Keratinocyte (primary cell): ENCODE measurements at regions not wholly inside any gene's neighbourhood (a gene's known extent, or its start where the extent isn't known, plus 50 kb on each side); places are given as distances from the start of the nearest gene placed in this dataset.

Experiments used
- DNase-seq: peaks from one replicate; pipeline ENCODE4 v3.0.0-alpha.2; 2011; ENCODE audit warnings: low read depth, missing footprints, low spot score
- FAIRE-seq: peaks from 2 replicates; lab custom pipeline; 2011; peaks lifted over from hg19 to GRCh38; lab: Jason Lieb, UNC
- H2AFZ ChIP-seq: 2 replicates; pipeline ENCODE4 v1.6.0; 2012; ENCODE audit warnings: low read length, control low read depth, inconsistent platforms; ENCODE audit not compliant: control insufficient read depth
- H3K27ac ChIP-seq: 2 replicates; pipeline ENCODE4 v1.5.1; 2011; ENCODE audit warnings: low read length; ENCODE audit not compliant: control insufficient read depth, insufficient read depth
- H3K27me3 ChIP-seq: 3 replicates; pipeline ENCODE4 v1.6.0; 2011; ENCODE audit warnings: low read length; ENCODE audit not compliant: control insufficient read depth, insufficient read depth; ENCODE audit errors: extremely low read depth
- H3K36me3 ChIP-seq, 2 experiments: 2 replicates in 1 of 2; 3 replicates in 1 of 2; pipeline ENCODE4 v1.5.1; 2011; ENCODE audit warnings: low read length in 2 of 2, mild to moderate bottlenecking in 1 of 2; ENCODE audit not compliant: control insufficient read depth in 2 of 2, insufficient read depth in 2 of 2; ENCODE audit errors: extremely low read depth in 1 of 2
- H3K4me1 ChIP-seq: 3 replicates; pipeline ENCODE4 v1.5.1; 2011; ENCODE audit warnings: low read length; ENCODE audit not compliant: control insufficient read depth, insufficient read depth; ENCODE audit errors: extremely low read depth
- H3K4me2 ChIP-seq: 3 replicates; pipeline ENCODE4 v1.6.0; 2011; ENCODE audit warnings: low read depth, low read length; ENCODE audit not compliant: control insufficient read depth, insufficient read depth; ENCODE audit errors: extremely low read depth
- H3K4me3 ChIP-seq, 3 experiments: fragments of 200-600 bp in 1 of 3; sonication (generic) in 1 of 3; 2 replicates in 2 of 3; 3 replicates in 1 of 3; pipeline ENCODE4 v1.5.1; 2011 to 2016; ENCODE audit warnings: low read length in 3 of 3, mild to moderate bottlenecking in 3 of 3, control low read depth in 2 of 3, inconsistent platforms in 1 of 3, low read depth in 1 of 3, mixed read lengths in 1 of 3, mixed run types in 1 of 3, moderate library complexity in 1 of 3; ENCODE audit not compliant: control insufficient read depth in 2 of 3, insufficient read depth in 2 of 3; ENCODE audit errors: extremely low read depth in 1 of 3
- H3K79me2 ChIP-seq: 2 replicates; pipeline ENCODE4 v1.6.0; 2012; ENCODE audit warnings: low read length; ENCODE audit not compliant: control insufficient read depth, insufficient read depth
- H3K9ac ChIP-seq: 3 replicates; pipeline ENCODE4 v1.6.0; 2011; ENCODE audit warnings: low read length; ENCODE audit not compliant: control insufficient read depth, insufficient read depth; ENCODE audit errors: extremely low read depth
- H3K9me1 ChIP-seq: 3 replicates; pipeline ENCODE4 v1.6.0; 2011; ENCODE audit warnings: low read length; ENCODE audit not compliant: control insufficient read depth, insufficient read depth; ENCODE audit errors: extremely low read depth
- H3K9me3 ChIP-seq: 2 replicates; pipeline ENCODE4 v1.5.1; 2012; ENCODE audit warnings: low read depth, low read length; ENCODE audit not compliant: control insufficient read depth
- H4K20me1 ChIP-seq: 3 replicates; pipeline ENCODE4 v1.6.0; 2011; ENCODE audit warnings: low read length; ENCODE audit not compliant: control insufficient read depth, insufficient read depth; ENCODE audit errors: extremely low read depth
- EZH2 ChIP-seq: IDR thresholded peaks from one replicate; pipeline ENCODE4 v1.6.1; 2012; ENCODE audit warnings: inconsistent platforms, mild to moderate bottlenecking, low read length, moderate library complexity
- dilution Hi-C: fragments of 300-500 bp; cut with MboI; formaldehyde crosslinking; loops from one replicate; pipeline ENCODE4 v1.7.0; 2020; ENCODE audit warnings: low sequenced_read_pairs; ENCODE audit not compliant: extremely low pct_ligation_motif_present
- TF ChIP-seq, protein P1 (sequence below), 3 experiments: IDR thresholded peaks in 1 of 3; conservative IDR thresholded peaks in 1 of 3; optimal IDR thresholded peaks in 1 of 3; 2 replicates in 2 of 3; 3 replicates in 1 of 3; pipeline versions ENCODE3 to v1.5.1; 2011; ENCODE audit warnings: low read length in 3 of 3, mild to moderate bottlenecking in 3 of 3, moderate library complexity in 2 of 3, control low read depth in 1 of 3, inconsistent platforms in 1 of 3; ENCODE audit not compliant: insufficient read depth in 2 of 3; ENCODE audit errors: extremely low read depth in 1 of 3

DNA sequence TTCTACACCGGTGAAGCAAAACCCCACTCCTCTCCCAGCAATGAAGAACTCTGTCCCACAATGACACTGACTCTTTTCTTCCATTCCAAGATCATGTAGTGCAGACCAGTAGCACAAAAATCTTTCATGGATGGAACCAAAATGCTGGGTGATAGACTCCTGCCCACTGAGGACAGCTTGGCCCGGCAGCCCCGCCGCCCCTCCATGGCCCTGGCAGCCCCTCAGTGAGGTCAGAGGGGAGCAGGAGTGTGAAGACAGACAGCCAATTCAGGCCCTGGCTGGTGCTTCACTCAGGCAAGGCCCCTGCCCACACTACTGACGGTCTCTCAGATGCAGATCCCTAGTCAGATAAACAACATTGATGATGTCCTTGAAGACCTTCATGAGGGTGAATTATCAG is 131.9 kb upstream of the SYNDIG1 start:
- Histone ChIP-seq H3K9me1 (no peaks in the 10 kb centered on the region), H3K4me1 (peaks cover 69% of the 10 kb centered on the region), H3K27ac (peak overlapping the region; percentile 38), H2AFZ (no peak overlapping the region), H3K9me3 (no peaks in the 10 kb centered on the region), H4K20me1 (no peaks in the 10 kb centered on the region), H3K9ac (no peak overlapping the region), H3K4me2 (no peak overlapping the region), H3K4me3 (no peak overlapping the region), H3K36me3 (no peaks in the 10 kb centered on the region), H3K79me2 (no peaks in the 10 kb centered on the region), H3K27me3 (no peaks in the 10 kb centered on the region)
- dilution Hi-C loops = no loop called here
- FAIRE-seq (no peak), DNase-seq (no peak)
- TF ChIP-seq EZH2 = no peak
- TF ChIP-seq, protein P1, sequence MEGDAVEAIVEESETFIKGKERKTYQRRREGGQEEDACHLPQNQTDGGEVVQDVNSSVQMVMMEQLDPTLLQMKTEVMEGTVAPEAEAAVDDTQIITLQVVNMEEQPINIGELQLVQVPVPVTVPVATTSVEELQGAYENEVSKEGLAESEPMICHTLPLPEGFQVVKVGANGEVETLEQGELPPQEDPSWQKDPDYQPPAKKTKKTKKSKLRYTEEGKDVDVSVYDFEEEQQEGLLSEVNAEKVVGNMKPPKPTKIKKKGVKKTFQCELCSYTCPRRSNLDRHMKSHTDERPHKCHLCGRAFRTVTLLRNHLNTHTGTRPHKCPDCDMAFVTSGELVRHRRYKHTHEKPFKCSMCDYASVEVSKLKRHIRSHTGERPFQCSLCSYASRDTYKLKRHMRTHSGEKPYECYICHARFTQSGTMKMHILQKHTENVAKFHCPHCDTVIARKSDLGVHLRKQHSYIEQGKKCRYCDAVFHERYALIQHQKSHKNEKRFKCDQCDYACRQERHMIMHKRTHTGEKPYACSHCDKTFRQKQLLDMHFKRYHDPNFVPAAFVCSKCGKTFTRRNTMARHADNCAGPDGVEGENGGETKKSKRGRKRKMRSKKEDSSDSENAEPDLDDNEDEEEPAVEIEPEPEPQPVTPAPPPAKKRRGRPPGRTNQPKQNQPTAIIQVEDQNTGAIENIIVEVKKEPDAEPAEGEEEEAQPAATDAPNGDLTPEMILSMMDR (optimal IDR thresholded peaks at IDR 0.05 in 1 of 3, IDR thresholded peaks at IDR 0.05 in 1 of 3, conservative IDR thresholded peaks at IDR 0.05 in 1 of 3; ENCODE audit: extremely low read depth in 1 of 3, insufficient read depth in 2 of 3, low read length in 3 of 3) = no peak

DNA sequence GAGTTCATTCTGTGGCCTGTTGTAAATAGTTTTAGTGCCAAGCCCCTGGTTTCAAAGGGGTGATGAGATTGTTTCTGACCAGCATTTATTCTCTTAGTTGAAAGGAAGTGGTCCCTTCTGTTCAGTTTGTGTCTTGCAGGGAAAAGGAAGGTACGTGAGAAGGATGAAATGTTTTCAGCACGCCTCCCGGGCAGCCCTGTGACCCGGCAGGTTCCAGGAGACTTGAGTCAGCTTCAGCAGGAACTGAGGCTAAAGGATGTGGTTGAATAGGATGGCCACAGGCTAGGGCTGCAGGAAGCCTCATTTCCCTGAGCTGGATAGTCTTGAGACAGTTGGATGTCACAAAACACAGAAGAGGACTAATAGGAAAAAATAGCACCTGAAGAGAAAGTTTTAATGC is 132.4 kb upstream of the SYNDIG1 start:
- FAIRE-seq (peak; percentile 97), DNase-seq (peak; percentile 26)
- no peaks in the 10 kb centered on the region for H3K79me2 ChIP-seq
- H3K27me3 ChIP-seq = no peaks in the 10 kb centered on the region
- peak overlapping the region; percentile 39 for H3K4me2 ChIP-seq
- no peak for TF ChIP-seq EZH2
- TF ChIP-seq, protein P1 (optimal IDR thresholded peaks at IDR 0.05 in 1 of 3, IDR thresholded peaks at IDR 0.05 in 1 of 3, conservative IDR thresholded peaks at IDR 0.05 in 1 of 3; ENCODE audit: extremely low read depth in 1 of 3, insufficient read depth in 2 of 3, low read length in 3 of 3) = no peak
- H3K9me3 ChIP-seq = no peaks in the 10 kb centered on the region
- H3K27ac ChIP-seq = peak overlapping the region; percentile 61
- H3K36me3 ChIP-seq = no peaks in the 10 kb centered on the region
- no peak overlapping the region for H3K4me3 ChIP-seq
- H3K4me1 ChIP-seq = peaks cover 74% of the 10 kb centered on the region
- H3K9me1 ChIP-seq = no peaks in the 10 kb centered on the region
- H2AFZ ChIP-seq = no peak overlapping the region
- dilution Hi-C loops = no loop called here
- H3K9ac ChIP-seq = no peak overlapping the region
- H4K20me1 ChIP-seq = no peaks in the 10 kb centered on the region
